Stimulated activated CD4-positive, alpha-beta T cell treated with anti-CD3 and anti-CD28 coated beads, Interleukin-15, amount 100 ng/mL, for 48 hours (primary cell): ENCODE measurements at regions not wholly inside any gene's neighbourhood (a gene's known extent, or its start where the extent isn't known, plus 50 kb on each side); places are given as distances from the start of the nearest gene placed in this dataset.

ENCODE experiments used
- DNase-seq, 2 donors: peaks; one replicate each; pipeline ENCODE4 v3.0.0-alpha.2; 2020; ENCODE audit warnings: low read depth in 2 of 2

DNA sequence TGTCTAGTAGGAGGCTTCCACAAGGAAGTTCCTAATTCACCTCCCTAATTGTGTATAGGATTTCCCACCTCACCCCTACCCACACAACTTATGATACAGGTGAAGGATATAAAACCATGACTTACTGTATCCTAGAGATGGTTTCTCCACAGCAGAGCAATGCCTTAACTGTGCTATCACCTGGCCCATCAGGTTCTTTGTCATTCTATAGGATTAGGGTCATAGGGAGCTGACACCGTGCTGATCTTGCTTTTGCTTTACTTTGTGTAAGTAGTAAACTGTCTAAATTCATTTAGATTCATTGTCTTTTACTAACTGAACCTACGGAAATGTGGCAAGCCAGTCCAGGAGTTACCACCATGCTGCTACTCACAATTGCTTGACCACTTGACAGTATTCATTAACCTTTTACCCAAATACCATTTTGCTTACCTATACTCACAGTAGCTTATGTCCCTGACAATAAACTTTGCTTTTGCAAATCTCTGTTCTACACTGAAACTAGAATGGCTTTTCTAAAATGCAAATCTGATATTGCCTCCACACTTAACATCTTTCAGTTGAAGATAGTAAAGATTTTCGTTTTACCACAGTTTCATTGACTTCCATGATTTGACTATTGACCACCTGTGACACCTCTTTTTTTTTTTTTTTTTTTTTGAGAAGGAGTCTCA, 147.6 kb downstream of the IFI44 start:
- DNase-seq = no peak

DNA sequence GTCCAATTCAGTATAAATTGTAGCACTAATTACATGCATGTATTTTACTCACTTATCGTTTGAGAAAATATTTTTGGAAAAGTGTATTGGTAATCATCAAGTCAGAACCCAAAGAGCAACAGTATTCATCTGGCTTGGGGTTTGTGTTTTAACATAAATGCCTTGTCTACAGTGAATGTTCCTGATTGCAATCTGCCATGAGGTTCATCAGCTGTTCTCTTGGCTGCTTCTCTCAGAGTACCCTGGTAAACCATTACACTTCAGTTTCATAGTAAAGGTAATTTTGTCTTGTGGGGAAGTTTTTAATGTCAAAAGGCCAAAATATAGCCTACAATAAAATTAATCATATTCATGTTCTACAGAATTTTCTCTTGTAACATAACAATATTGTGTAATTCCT, 150.3 kb downstream of the IFI44 start:
- no peak for DNase-seq

DNA sequence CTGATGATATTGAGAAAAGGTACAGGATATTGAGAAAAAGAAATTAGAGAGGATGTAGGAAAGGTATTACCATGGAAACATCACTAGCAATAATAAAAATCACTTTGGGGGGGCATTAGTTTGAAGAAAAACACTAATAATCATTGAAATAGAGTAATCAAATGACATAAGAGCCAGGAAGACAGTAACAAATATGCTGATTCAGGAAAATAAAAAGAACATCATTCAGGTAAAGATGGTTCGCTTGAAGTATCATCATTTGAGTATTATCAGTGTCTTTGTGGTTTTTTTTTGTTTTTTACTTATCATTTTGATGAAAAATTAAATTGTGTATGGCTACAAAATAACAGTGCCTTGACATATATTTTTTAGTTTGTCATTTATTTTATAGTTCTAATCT, 164.5 kb downstream of the IFI44 start:
- DNase-seq = no peak

DNA sequence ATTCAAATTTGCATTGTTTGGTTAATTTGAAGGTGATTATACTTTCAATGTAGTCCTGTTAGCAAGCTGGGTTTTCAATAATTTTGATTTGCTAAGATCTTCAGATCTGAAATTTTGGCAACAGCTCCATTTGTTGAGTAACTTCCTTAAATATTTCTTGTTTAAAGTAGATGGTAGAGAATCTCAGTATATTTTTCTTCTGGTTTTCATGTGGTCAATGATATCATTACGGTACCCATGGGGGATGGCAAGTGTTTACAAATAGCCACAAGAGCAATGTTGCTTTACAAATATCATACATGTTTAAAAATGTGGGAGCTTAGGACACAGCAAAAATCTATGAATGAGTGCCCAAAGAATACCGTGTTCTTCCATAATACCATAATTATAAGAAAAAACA, 175.9 kb downstream of the IFI44 start:
- no peak for DNase-seq

DNA sequence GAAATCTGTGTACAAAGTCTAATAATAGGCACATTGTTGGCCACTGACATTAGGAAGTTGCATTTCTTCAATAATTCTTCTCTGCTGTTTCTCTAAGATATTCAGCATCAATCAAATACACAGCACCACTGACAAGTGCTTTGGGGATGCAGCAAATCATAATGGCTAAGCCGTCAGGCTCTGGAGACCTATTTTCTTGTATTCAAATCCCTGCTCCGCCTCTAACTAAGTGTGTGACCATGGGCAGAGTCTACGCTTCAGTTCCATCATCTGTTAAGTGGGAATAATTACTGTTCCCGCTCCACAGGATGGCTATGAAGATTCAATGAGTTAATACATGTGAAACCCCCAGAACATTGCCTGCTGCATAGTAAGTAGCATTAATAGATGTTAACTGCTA, 176.9 kb downstream of the ADGRL4 start:
- DNase-seq = no peak

DNA sequence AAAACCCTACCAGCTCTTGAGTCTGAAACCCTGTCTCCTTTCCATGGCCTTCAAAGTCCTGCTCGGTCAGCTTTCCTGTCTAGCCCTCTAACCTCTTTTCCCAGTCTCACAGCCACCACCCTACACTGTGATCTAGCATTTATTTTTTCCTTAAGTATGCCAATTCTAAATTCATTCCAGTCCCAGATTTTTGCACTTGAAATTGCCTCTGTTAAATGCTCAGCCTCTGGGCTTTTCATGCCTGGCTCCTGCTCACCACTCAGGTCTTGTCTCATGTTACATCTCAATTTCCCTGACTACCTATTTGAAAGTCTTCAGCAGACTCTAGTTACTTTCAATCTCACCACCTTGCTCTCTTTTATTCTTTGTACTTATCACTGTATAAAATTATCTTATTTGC, 176.2 kb downstream of the ADGRL4 start:
- DNase-seq = no peak

DNA sequence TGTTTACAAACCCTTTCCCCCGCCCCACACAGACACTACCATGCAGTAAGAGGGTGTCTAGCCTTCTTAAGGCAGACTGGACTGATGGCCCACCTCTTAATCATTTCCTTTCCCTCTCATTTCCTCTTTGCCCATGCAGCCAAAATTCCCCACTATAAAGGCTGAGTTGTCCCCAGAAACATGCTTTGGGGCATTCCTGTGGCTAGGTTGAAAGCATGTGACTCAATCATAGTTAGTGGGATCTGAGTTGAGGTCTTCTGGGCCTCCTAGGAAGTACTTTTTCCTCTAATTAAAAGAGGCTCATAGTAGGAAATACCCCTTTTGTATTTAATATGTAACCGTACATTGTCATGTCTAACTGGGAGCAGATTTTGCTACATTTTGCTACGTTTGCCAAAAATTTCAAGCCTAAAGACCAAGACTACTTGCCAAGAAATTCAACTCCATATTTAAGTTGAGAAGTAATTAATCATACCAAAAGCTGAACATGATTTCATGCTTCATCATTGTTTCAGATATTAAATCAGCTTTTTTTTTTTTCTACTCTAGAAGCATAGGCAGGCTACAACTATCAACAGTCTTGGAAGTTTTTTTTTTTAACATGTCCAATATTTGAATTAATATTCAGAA, 174.7 kb downstream of the ADGRL4 start:
- no peak for DNase-seq

DNA sequence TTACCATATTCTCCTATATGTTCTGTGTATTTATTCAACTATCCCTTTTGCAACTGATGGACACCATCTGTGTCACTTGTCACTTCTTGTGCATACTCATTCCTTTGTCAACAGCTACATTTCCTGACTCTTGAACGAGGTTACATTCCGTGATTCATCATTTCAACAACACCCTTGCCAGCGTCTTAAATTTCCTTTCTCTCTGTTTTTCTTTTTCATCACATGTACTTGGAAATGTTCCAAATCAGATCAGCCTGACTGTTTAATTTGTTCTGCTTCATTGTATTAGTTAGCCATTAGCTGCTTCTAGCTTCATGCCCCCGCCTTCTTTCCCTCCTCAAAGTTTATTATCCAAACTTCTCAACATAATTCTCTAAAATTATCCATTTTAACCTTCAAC, 173.0 kb downstream of the ADGRL4 start:
- DNase-seq = no peak

DNA sequence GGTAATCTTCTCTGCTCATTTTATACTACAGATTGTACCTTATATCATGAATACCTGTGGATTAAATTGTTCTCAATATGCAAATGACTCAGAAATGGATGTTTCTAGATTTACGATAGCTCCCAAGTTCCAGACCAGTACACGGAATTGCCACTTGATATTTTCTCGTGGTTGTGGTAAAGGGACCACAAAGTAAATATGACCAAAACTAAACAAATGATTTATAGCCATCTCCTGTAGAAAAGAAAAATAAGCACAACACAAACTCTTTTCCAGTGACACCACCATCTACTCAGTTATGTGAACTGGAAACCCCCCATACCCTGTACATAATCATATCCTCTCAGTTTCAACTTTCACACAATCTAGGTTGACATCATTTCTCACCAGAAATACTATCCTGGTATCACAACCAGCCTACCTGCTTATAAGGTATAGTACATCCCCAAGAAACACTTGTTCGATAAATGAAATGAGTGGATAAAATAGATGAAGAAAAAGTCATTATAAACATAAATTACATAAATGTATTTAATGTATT, 172.3 kb downstream of the ADGRL4 start:
- no peak for DNase-seq

DNA sequence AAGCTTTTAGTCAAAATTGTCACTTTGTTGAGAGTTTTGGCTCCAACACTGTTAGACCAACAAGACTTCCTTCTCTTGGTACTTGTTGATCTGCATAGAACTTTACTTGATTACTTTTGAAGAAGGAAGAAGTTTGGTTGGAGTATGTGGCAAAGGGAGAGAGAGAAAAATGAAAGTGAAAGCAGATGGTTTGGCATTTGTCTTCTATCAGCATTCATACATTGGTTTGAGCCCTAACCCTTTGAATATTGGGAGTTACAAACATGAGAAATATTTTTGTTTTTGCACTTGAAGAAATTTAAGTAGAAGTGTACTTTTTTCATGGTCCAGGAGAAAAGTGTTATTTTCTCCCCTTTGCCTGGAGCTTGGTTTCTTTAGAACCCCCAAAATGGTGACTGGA, 169.8 kb downstream of the ADGRL4 start:
- DNase-seq = no peak

DNA sequence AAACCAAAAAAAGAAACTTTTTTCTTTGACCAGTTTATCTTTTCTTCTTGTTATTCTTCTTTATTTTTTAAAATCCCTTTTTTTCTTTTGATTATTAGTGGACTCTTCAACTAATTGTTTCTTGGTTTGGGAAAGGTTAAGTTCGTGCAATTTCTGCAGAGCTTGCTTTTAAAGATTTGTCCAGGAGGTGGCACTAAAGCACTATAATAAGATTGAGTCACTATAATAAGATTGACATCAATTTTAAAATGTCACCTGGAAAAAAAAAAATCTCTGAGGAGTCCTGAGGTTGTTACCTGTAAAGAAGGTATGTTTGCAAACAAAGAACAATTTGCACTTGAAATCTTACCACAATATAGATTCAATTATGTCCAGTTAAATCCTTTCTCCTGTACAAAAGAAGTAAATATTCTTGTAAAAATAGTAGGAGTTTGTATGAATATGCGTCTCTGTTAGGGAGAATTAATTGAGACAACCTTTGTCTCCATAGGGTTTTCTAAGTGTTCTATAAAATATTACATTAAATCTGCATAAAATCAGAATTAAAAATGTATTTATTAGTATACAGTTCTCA, 166.7 kb downstream of the ADGRL4 start:
- peak in 1 of 2 donors; percentile 3 for DNase-seq
